ENCODE measurements at regions not wholly inside any gene's neighbourhood (a gene's known extent, or its start where the extent isn't known, plus 50 kb on each side); places are given as distances from the start of the nearest gene placed in this dataset.
"Not testable (repeated sequence)": the region's sequence is repeated elsewhere in the genome, so short reads cannot be mapped to it uniquely, and the experiment has no call there.

DNA sequence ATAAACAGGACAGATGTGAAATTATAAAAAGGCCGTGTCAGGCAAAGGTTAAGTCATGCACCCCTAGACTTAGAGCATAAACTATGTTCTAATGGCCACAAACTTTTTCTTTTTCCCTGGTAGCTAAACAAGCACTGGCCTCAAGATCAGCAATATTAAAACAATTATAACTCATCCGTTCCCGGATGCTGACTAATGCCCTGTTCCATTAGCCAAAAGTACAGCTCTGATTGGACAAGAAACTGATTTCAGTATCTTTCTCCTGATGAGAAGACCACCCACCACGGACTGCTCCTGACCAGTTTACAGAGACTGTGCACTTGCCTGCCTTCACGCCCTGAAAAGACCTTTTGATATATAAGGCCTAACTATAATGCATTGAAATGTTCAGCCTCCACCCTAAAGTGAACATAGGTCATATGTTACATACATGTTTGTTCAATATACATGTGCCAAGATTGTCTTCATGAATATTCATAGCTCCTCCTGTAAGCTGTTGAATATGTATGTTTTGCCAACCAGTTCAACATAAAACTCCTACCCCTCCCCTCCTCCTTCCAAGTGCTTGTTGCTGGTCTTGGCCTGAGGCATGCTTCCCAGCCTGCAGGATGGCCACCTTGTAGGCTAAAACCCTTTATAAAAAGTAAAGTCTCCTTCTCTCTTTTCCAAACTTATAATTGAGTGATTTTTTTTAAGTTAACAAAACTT, 162.0 kb downstream of the IPO8 start:
- Histone ChIP-seq H3K27ac (ENCODE audit: low read depth, low read length) (no peak overlapping the region), H3K4me1 (ENCODE audit: control insufficient read depth in 3 of 3, insufficient read depth in 3 of 3, low read length in 3 of 3) (no peaks in the 10 kb centered on the region), H3K9me3 (ENCODE audit: control insufficient read depth in 3 of 3, low read length in 3 of 3) (no peaks in the 10 kb centered on the region), H3K9ac (ENCODE audit: low read depth in 1 of 3, low read length in 3 of 3) (no peak overlapping the region), H3K27me3 (ENCODE audit: control insufficient read depth in 3 of 3, insufficient read depth in 3 of 3, low read length in 3 of 3) (no peaks in the 10 kb centered on the region), H3K36me3 (ENCODE audit: control insufficient read depth in 3 of 3, insufficient read depth in 3 of 3, low read length in 3 of 3) (no peaks in the 10 kb centered on the region), H3K4me3 (ENCODE audit: low read length in 3 of 3) (no peak overlapping the region)

GRCh38 chr12:30531731-30532678, 163.7 kb downstream of the IPO8 start:
- Histone ChIP-seq H3K9me3 (ENCODE audit: control insufficient read depth in 3 of 3, low read length in 3 of 3) (no peaks in the 10 kb centered on the region), H3K27me3 (ENCODE audit: control insufficient read depth in 3 of 3, insufficient read depth in 3 of 3, low read length in 3 of 3) (no peaks in the 10 kb centered on the region)

GRCh38 chr12:30529489-30530269, 166.0 kb downstream of the IPO8 start:
- Histone ChIP-seq H3K9ac (ENCODE audit: low read depth in 1 of 3, low read length in 3 of 3) (no peak overlapping the region), H3K4me1 (ENCODE audit: control insufficient read depth in 3 of 3, insufficient read depth in 3 of 3, low read length in 3 of 3) (no peaks in the 10 kb centered on the region), H3K9me3 (ENCODE audit: control insufficient read depth in 3 of 3, low read length in 3 of 3) (no peaks in the 10 kb centered on the region), H3K36me3 (ENCODE audit: control insufficient read depth in 3 of 3, insufficient read depth in 3 of 3, low read length in 3 of 3) (no peaks in the 10 kb centered on the region), H3K4me3 (ENCODE audit: low read length in 3 of 3) (no peak overlapping the region), H3K27ac (ENCODE audit: low read depth, low read length) (no peak overlapping the region), H3K27me3 (ENCODE audit: control insufficient read depth in 3 of 3, insufficient read depth in 3 of 3, low read length in 3 of 3) (no peaks in the 10 kb centered on the region)

More at GRCh38 chr12:30531731-30532678, 163.7 kb downstream of the IPO8 start:
- H3K4me1 ChIP-seq (ENCODE audit: control insufficient read depth in 3 of 3, insufficient read depth in 3 of 3, low read length in 3 of 3), result no peaks in the 10 kb centered on the region
- H3K27ac ChIP-seq (ENCODE audit: low read depth, low read length), result no peak overlapping the region
- H3K36me3 ChIP-seq (ENCODE audit: control insufficient read depth in 3 of 3, insufficient read depth in 3 of 3, low read length in 3 of 3), result no peaks in the 10 kb centered on the region
- H3K4me3 ChIP-seq (ENCODE audit: low read length in 3 of 3), result no peak overlapping the region
- no peak overlapping the region for H3K9ac ChIP-seq (ENCODE audit: low read depth in 1 of 3, low read length in 3 of 3)

DNA sequence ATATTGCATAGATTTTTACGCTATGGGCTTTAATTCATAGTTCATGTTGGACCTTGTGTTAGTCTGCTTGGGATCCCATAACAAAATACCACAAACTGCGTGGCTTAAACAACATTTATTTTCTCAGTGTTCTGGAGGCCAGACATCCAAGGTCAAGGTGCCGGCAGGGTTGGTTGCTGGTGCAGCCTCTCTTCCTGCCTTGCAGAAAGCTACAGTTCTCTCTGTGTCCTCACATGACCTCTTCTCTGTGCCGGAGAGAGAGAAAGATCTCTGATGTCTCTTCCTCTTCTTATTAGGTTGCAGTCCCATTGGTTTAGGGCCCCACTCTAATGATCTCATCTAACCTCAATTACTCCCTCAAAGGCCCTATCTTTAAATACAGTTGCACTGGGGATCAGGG, 170.5 kb downstream of the IPO8 start:
- H3K9me3 ChIP-seq (ENCODE audit: control insufficient read depth in 3 of 3, low read length in 3 of 3), result no peaks in the 10 kb centered on the region
- no peaks in the 10 kb centered on the region for H3K4me1 ChIP-seq (ENCODE audit: control insufficient read depth in 3 of 3, insufficient read depth in 3 of 3, low read length in 3 of 3)
- H3K4me3 ChIP-seq (ENCODE audit: low read length in 3 of 3), result no peak overlapping the region
- H3K36me3 ChIP-seq (ENCODE audit: control insufficient read depth in 3 of 3, insufficient read depth in 3 of 3, low read length in 3 of 3), result no peaks in the 10 kb centered on the region
- no peak overlapping the region for H3K27ac ChIP-seq (ENCODE audit: low read depth, low read length)
- H3K27me3 ChIP-seq (ENCODE audit: control insufficient read depth in 3 of 3, insufficient read depth in 3 of 3, low read length in 3 of 3), result peaks cover 0 to 2% (median 0%) of the 10 kb centered on the region in 3 donors
- no peak overlapping the region for H3K9ac ChIP-seq (ENCODE audit: low read depth in 1 of 3, low read length in 3 of 3)

DNA sequence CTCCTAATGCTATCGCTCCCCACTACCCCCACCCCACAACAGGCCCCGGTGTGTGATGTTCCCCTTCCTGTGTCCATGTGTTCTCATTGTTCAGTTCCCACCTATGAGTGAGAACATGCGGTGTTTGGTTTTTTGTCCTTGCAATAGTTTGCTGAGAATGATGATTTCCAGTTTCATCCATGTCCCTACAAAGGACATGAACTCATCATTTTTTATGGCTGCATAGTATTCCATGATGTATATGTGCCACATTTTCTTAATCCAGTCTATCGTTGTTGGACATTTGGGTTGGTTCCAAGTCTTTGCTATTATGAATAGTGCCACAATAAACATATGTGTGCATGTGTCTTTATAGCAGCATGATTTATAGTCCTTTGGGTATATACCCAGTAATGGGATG, 175.4 kb downstream of the IPO8 start:
- H3K36me3 ChIP-seq (ENCODE audit: control insufficient read depth in 3 of 3, insufficient read depth in 3 of 3, low read length in 3 of 3); H3K4me3 ChIP-seq (ENCODE audit: low read length in 3 of 3); H3K9ac ChIP-seq (ENCODE audit: low read depth in 1 of 3, low read length in 3 of 3); H3K9me3 ChIP-seq (ENCODE audit: control insufficient read depth in 3 of 3, low read length in 3 of 3); H3K27ac ChIP-seq (ENCODE audit: low read depth, low read length); H3K27me3 ChIP-seq (ENCODE audit: control insufficient read depth in 3 of 3, insufficient read depth in 3 of 3, low read length in 3 of 3); H3K4me1 ChIP-seq (ENCODE audit: control insufficient read depth in 3 of 3, insufficient read depth in 3 of 3, low read length in 3 of 3): not testable (repeated sequence)

DNA sequence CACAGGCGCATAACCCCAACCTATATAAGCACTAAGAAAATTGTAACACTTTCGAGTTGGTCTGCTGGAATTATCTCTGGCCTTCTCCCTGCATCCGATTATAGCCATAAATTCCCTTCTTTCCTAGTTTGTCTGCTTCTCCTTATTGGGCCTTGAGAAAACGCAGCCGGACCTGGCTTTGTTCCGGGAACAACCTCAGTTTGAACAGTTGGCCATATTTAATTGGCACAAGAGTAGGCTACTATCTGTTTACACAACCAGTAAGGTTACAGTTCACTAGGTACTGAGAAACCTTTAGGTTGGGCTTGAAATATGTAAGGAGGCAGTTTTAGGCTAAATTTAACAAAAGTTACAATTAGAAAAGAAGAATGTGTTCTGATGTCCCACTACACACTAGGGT, 176.1 kb downstream of the IPO8 start:
- H3K9ac ChIP-seq (ENCODE audit: low read depth in 1 of 3, low read length in 3 of 3), result no peak overlapping the region
- no peaks in the 10 kb centered on the region for H3K36me3 ChIP-seq (ENCODE audit: control insufficient read depth in 3 of 3, insufficient read depth in 3 of 3, low read length in 3 of 3)
- peaks cover 0 to 2% (median 0%) of the 10 kb centered on the region in 3 donors for H3K27me3 ChIP-seq (ENCODE audit: control insufficient read depth in 3 of 3, insufficient read depth in 3 of 3, low read length in 3 of 3)
- H3K9me3 ChIP-seq (ENCODE audit: control insufficient read depth in 3 of 3, low read length in 3 of 3), result no peaks in the 10 kb centered on the region
- H3K4me3 ChIP-seq (ENCODE audit: low read length in 3 of 3), result no peak overlapping the region
- H3K27ac ChIP-seq (ENCODE audit: low read depth, low read length), result no peak overlapping the region
- H3K4me1 ChIP-seq (ENCODE audit: control insufficient read depth in 3 of 3, insufficient read depth in 3 of 3, low read length in 3 of 3), result no peaks in the 10 kb centered on the region

- no peak overlapping the region for H3K9ac ChIP-seq (ENCODE audit: low read depth in 1 of 3, low read length in 3 of 3)
- H3K36me3 ChIP-seq (ENCODE audit: control insufficient read depth in 3 of 3, insufficient read depth in 3 of 3, low read length in 3 of 3), result no peaks in the 10 kb centered on the region
- no peaks in the 10 kb centered on the region for H3K9me3 ChIP-seq (ENCODE audit: control insufficient read depth in 3 of 3, low read length in 3 of 3)
- H3K4me3 ChIP-seq (ENCODE audit: low read length in 3 of 3), result no peak overlapping the region
- no peaks in the 10 kb centered on the region for H3K4me1 ChIP-seq (ENCODE audit: control insufficient read depth in 3 of 3, insufficient read depth in 3 of 3, low read length in 3 of 3)
- no peak overlapping the region for H3K27ac ChIP-seq (ENCODE audit: low read depth, low read length)
- H3K27me3 ChIP-seq (ENCODE audit: control insufficient read depth in 3 of 3, insufficient read depth in 3 of 3, low read length in 3 of 3), result no peaks in the 10 kb centered on the region
These were observed 178.3 kb downstream of the IPO8 start for GRCh38 chr12:30517320-30517719.

- H3K36me3 ChIP-seq (ENCODE audit: control insufficient read depth in 3 of 3, insufficient read depth in 3 of 3, low read length in 3 of 3), result no peaks in the 10 kb centered on the region
- H3K4me3 ChIP-seq (ENCODE audit: low read length in 3 of 3), result no peak overlapping the region
- no peaks in the 10 kb centered on the region for H3K9me3 ChIP-seq (ENCODE audit: control insufficient read depth in 3 of 3, low read length in 3 of 3)
- H3K27ac ChIP-seq (ENCODE audit: low read depth, low read length), result no peak overlapping the region
- no peaks in the 10 kb centered on the region for H3K4me1 ChIP-seq (ENCODE audit: control insufficient read depth in 3 of 3, insufficient read depth in 3 of 3, low read length in 3 of 3)
- H3K27me3 ChIP-seq (ENCODE audit: control insufficient read depth in 3 of 3, insufficient read depth in 3 of 3, low read length in 3 of 3), result no peaks in the 10 kb centered on the region
- no peak overlapping the region for H3K9ac ChIP-seq (ENCODE audit: low read depth in 1 of 3, low read length in 3 of 3)
These were observed 180.3 kb downstream of the IPO8 start for GRCh38 chr12:30515351-30515750.

- Histone ChIP-seq H3K9ac (ENCODE audit: low read depth in 1 of 3, low read length in 3 of 3) (no peak overlapping the region), H3K27ac (ENCODE audit: low read depth, low read length) (no peak overlapping the region), H3K9me3 (ENCODE audit: control insufficient read depth in 3 of 3, low read length in 3 of 3) (no peaks in the 10 kb centered on the region), H3K4me1 (ENCODE audit: control insufficient read depth in 3 of 3, insufficient read depth in 3 of 3, low read length in 3 of 3) (no peaks in the 10 kb centered on the region), H3K36me3 (ENCODE audit: control insufficient read depth in 3 of 3, insufficient read depth in 3 of 3, low read length in 3 of 3) (no peaks in the 10 kb centered on the region), H3K27me3 (ENCODE audit: control insufficient read depth in 3 of 3, insufficient read depth in 3 of 3, low read length in 3 of 3) (no peaks in the 10 kb centered on the region), H3K4me3 (ENCODE audit: low read length in 3 of 3) (no peak overlapping the region)
These were observed 181.0 kb downstream of the IPO8 start for GRCh38 chr12:30514666-30515065.

Measured in skeletal muscle tissue (tissue), 3 donors.